Thymus (tissue), 11 donors: ENCODE measurements at regions not wholly inside any gene's neighbourhood (a gene's known extent, or its start where the extent isn't known, plus 50 kb on each side); places are given as distances from the start of the nearest gene placed in this dataset.
"Not testable (repeated sequence)": the region's sequence is repeated elsewhere in the genome, so short reads cannot be mapped to it uniquely, and the experiment has no call there.

ENCODE experiments used
- DNase-seq, 9 donors: peaks; one replicate each; pipeline ENCODE4 v3.0.0-alpha.2; 2013; ENCODE audit warnings: low spot score in 9 of 9, low read depth in 6 of 9, missing footprints in 1 of 9
- H3K27ac ChIP-seq, 2 donors: one replicate each; pipeline ENCODE4 v1.5.1; 2013; ENCODE audit warnings: control low read depth in 1 of 2, low read depth in 1 of 2, low read length in 1 of 2, mild to moderate bottlenecking in 1 of 2, moderate library complexity in 1 of 2
- H3K27me3 ChIP-seq, 2 donors: one replicate each; pipeline ENCODE4 v1.5.1; 2013; ENCODE audit warnings: low read length in 1 of 2; ENCODE audit not compliant: control insufficient read depth in 2 of 2, insufficient read depth in 1 of 2
- H3K36me3 ChIP-seq, 2 donors: one replicate each; pipeline ENCODE4 v1.5.1; 2013; ENCODE audit warnings: low read length in 1 of 2, mild to moderate bottlenecking in 1 of 2, moderate library complexity in 1 of 2; ENCODE audit not compliant: control insufficient read depth in 2 of 2, insufficient read depth in 2 of 2
- H3K4me1 ChIP-seq, 2 donors: one replicate each; pipeline ENCODE4 v1.5.1; 2013; ENCODE audit warnings: low read length in 2 of 2; ENCODE audit not compliant: control insufficient read depth in 2 of 2, insufficient read depth in 2 of 2
- H3K4me3 ChIP-seq, 2 donors: one replicate each; pipeline ENCODE4 v1.5.1; 2013; ENCODE audit warnings: low read length in 2 of 2, control low read depth in 1 of 2, mild to moderate bottlenecking in 1 of 2
- H3K9me3 ChIP-seq, 2 donors: one replicate each; pipeline ENCODE4 v1.5.1; 2013; ENCODE audit warnings: low read length in 1 of 2, mild to moderate bottlenecking in 1 of 2; ENCODE audit not compliant: control insufficient read depth in 2 of 2, insufficient read depth in 1 of 2
- WGBS: extraction: QIAGEN DNeasy Blood & Tissue Kit; methylation state at CpG from one replicate; pipeline ENCODE4 v1.1.7; 2013; 5-methylcytosine and 5-hydroxymethylcytosine counted together
- donor health status: healthy.

- H3K4me3 ChIP-seq, H3K36me3 ChIP-seq, H3K4me1 ChIP-seq, DNase-seq, H3K27ac ChIP-seq, H3K27me3 ChIP-seq, H3K9me3 ChIP-seq: not testable (repeated sequence)
- 89% methylated on average over 7 of the region's 7 CpGs for WGBS
Measured at GRCh38 chr12:124070394-124071074, 97.5 kb downstream of the ZNF664 start.

- no peak for DNase-seq
- WGBS, result 92% methylated on average over 3 of the region's 3 CpGs
- H3K36me3 ChIP-seq, result no peaks in the 10 kb centered on the region
- H3K4me3 ChIP-seq, result no peak overlapping the region
- H3K27me3 ChIP-seq, result no peaks in the 10 kb centered on the region
- H3K9me3 ChIP-seq, result peaks cover 0 to 6% of the 10 kb centered on the region in 2 donors
- H3K4me1 ChIP-seq, result no peaks in the 10 kb centered on the region
- H3K27ac ChIP-seq, result no peak overlapping the region
Measured at GRCh38 chr12:124071075-124071443, 98.0 kb downstream of the ZNF664 start.

- Histone ChIP-seq H3K27ac (no peak overlapping the region), H3K9me3 (no peaks in the 10 kb centered on the region), H3K27me3 (no peaks in the 10 kb centered on the region), H3K4me3 (no peak overlapping the region), H3K36me3 (no peaks in the 10 kb centered on the region), H3K4me1 (no peaks in the 10 kb centered on the region)
- 77% methylated on average over 8 of the region's 8 CpGs for WGBS
- no peak for DNase-seq
Measured at GRCh38 chr12:124073356-124074035, 100.5 kb downstream of the ZNF664 start.

- Histone ChIP-seq H3K27me3 (no peaks in the 10 kb centered on the region), H3K9me3 (no peaks in the 10 kb centered on the region), H3K4me3 (no peak overlapping the region), H3K4me1 (no peaks in the 10 kb centered on the region), H3K36me3 (no peaks in the 10 kb centered on the region), H3K27ac (no peak overlapping the region)
- 94% methylated on average over 4 of the region's 4 CpGs for WGBS
- no peak for DNase-seq
Measured at GRCh38 chr12:124075841-124076240, 102.8 kb downstream of the ZNF664 start.

- 98% methylated on average over 9 of the region's 9 CpGs for WGBS
- DNase-seq, result no peak
- H3K27me3 ChIP-seq, result no peaks in the 10 kb centered on the region
Measured at GRCh38 chr12:124077701-124078100, 104.7 kb downstream of the ZNF664 start.

GRCh38 chr12:124078800-124079199, 105.8 kb downstream of the ZNF664 start:
- Histone ChIP-seq H3K9me3 (no peaks in the 10 kb centered on the region), H3K4me3 (no peak overlapping the region), H3K36me3 (no peaks in the 10 kb centered on the region), H3K4me1 (no peaks in the 10 kb centered on the region), H3K27me3 (no peaks in the 10 kb centered on the region), H3K27ac (no peak overlapping the region)
- 97% methylated on average over 4 of the region's 4 CpGs for WGBS
- DNase-seq, result no peak

More at GRCh38 chr12:124077701-124078100, 104.7 kb downstream of the ZNF664 start:
- no peaks in the 10 kb centered on the region for H3K36me3 ChIP-seq
- H3K4me3 ChIP-seq, result no peak overlapping the region
- H3K9me3 ChIP-seq, result no peaks in the 10 kb centered on the region
- H3K4me1 ChIP-seq, result no peaks in the 10 kb centered on the region
- H3K27ac ChIP-seq, result no peak overlapping the region

GRCh38 chr12:124080649-124081048, 107.6 kb downstream of the ZNF664 start:
- Histone ChIP-seq H3K27ac (no peak overlapping the region), H3K4me3 (no peak overlapping the region), H3K36me3 (no peaks in the 10 kb centered on the region), H3K27me3 (no peaks in the 10 kb centered on the region), H3K4me1 (no peaks in the 10 kb centered on the region), H3K9me3 (no peaks in the 10 kb centered on the region)
- DNase-seq, result no peak
- WGBS, result 96% methylated on average over 5 of the region's 5 CpGs

GRCh38 chr12:124082012-124082411, 109.0 kb downstream of the ZNF664 start:
- no peak for DNase-seq
- no peaks in the 10 kb centered on the region for H3K27me3 ChIP-seq
- H3K4me1 ChIP-seq, result no peaks in the 10 kb centered on the region
- H3K27ac ChIP-seq, result no peak overlapping the region
- H3K9me3 ChIP-seq, result peaks cover 0 to 7% of the 10 kb centered on the region in 2 donors
- WGBS, result 94% methylated on average over 10 of the region's 10 CpGs
- H3K4me3 ChIP-seq, result no peak overlapping the region
- H3K36me3 ChIP-seq, result no peaks in the 10 kb centered on the region

GRCh38 chr12:124082687-124083086, 109.7 kb downstream of the ZNF664 start:
- H3K9me3 ChIP-seq, result peaks cover 0 to 7% of the 10 kb centered on the region in 2 donors
- DNase-seq, result no peak
- no peaks in the 10 kb centered on the region for H3K36me3 ChIP-seq
- 98% methylated on average over 4 of the region's 4 CpGs for WGBS
- H3K4me3 ChIP-seq, result no peak overlapping the region
- no peaks in the 10 kb centered on the region for H3K4me1 ChIP-seq
- no peaks in the 10 kb centered on the region for H3K27me3 ChIP-seq
- H3K27ac ChIP-seq, result no peak overlapping the region
